Choroid plexus epithelial cell (primary cell): ENCODE measurements at regions not wholly inside any gene's neighbourhood (a gene's known extent, or its start where the extent isn't known, plus 50 kb on each side); places are given as distances from the start of the nearest gene placed in this dataset.

ENCODE experiments used
- DNase-seq: peaks from one replicate; pipeline ENCODE4 v3.0.0-alpha.2; 2010; ENCODE audit warnings: low read depth
- H3K4me3 ChIP-seq: 2 replicates; pipeline ENCODE4 v1.5.1; 2011; ENCODE audit warnings: low read depth, mild to moderate bottlenecking, control low read depth, low read length, moderate library complexity
- CTCF ChIP-seq: conservative IDR thresholded peaks from 2 replicates; pipeline ENCODE4 v1.5.1; 2011; ENCODE audit warnings: low read depth, mild to moderate bottlenecking, control low read depth, inconsistent platforms, low read length, moderate library complexity

GRCh38 chr3:64870876-64871646, 183.3 kb upstream of the ADAMTS9 start:
- DNase-seq: no peak
- no peak overlapping the region for H3K4me3 ChIP-seq

GRCh38 chr3:64867224-64867623, 179.4 kb upstream of the ADAMTS9 start:
- no peak for DNase-seq
- TF ChIP-seq CTCF: no peak
- no peak overlapping the region for H3K4me3 ChIP-seq

More at GRCh38 chr3:64870876-64871646, 183.3 kb upstream of the ADAMTS9 start:
- no peak for TF ChIP-seq CTCF

- no peak for DNase-seq
- H3K4me3 ChIP-seq: no peak overlapping the region
- no peak for TF ChIP-seq CTCF
Measured at GRCh38 chr3:64865839-64866570, 178.2 kb upstream of the ADAMTS9 start.

GRCh38 chr3:64863226-64864212, 175.7 kb upstream of the ADAMTS9 start:
- no peak for TF ChIP-seq CTCF
- no peak for DNase-seq
- no peak overlapping the region for H3K4me3 ChIP-seq

DNA sequence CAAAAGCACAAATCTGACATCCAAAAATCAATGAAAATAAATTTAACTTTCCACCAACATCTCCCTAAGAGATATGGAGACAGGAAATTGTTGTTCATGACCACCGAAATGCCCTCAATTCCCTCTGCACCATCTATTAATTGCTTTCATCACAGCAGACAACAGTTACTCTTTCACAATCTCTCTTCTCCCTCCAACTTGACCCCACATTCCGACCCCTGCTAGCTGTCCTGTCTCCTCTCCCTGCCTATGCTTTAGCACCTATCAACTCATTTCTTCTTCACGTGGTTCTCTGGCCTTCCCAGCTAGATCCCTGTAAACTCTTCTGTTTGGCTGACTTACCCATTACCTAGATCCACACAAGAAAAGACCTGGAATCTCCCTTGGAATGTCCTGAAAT, 173.9 kb upstream of the ADAMTS9 start:
- no peak for TF ChIP-seq CTCF
- no peak overlapping the region for H3K4me3 ChIP-seq
- DNase-seq: peak; percentile 70

- no peak for DNase-seq
- no peak overlapping the region for H3K4me3 ChIP-seq
- TF ChIP-seq CTCF: no peak
Measured at GRCh38 chr3:64860536-64860870, 172.7 kb upstream of the ADAMTS9 start.
